ENCODE measurements at regions not wholly inside any gene's neighbourhood (a gene's known extent, or its start where the extent isn't known, plus 50 kb on each side); places are given as distances from the start of the nearest gene placed in this dataset.

GRCh38 chr2:42888321-42889245, 96.2 kb upstream of the HAAO start:
- no peak for DNase-seq

- DNase-seq = no peak
Observed at GRCh38 chr2:42886921-42887320, 94.5 kb upstream of the HAAO start.

GRCh38 chr2:42882756-42883155, 90.4 kb upstream of the HAAO start:
- no peak for DNase-seq

- DNase-seq = no peak
Observed at GRCh38 chr2:42881732-42882131, 89.3 kb upstream of the HAAO start.

GRCh38 chr2:42880738-42881690, 88.6 kb upstream of the HAAO start:
- DNase-seq = no peak

GRCh38 chr2:42879913-42880737, 87.7 kb upstream of the HAAO start:
- DNase-seq = no peak

GRCh38 chr2:42879121-42879705, 86.8 kb upstream of the HAAO start:
- no peak for DNase-seq

GRCh38 chr2:42878581-42878980, 86.2 kb upstream of the HAAO start:
- DNase-seq = no peak

GRCh38 chr2:42877936-42878335, 85.6 kb upstream of the HAAO start:
- DNase-seq = no peak

GRCh38 chr2:42877511-42877910, 85.1 kb upstream of the HAAO start:
- DNase-seq = no peak

- no peak for DNase-seq
Observed at GRCh38 chr2:42876326-42876751, 84.0 kb upstream of the HAAO start.

- DNase-seq = no peak
Observed at GRCh38 chr2:42875880-42876279, 83.5 kb upstream of the HAAO start.

- no peak for DNase-seq
Observed at GRCh38 chr2:42874949-42875801, 82.8 kb upstream of the HAAO start.

- no peak for DNase-seq
Observed at GRCh38 chr2:42872721-42873120, 80.3 kb upstream of the HAAO start.

- no peak for DNase-seq
Observed at GRCh38 chr2:42871372-42871771, 79.0 kb upstream of the HAAO start.

- DNase-seq = no peak
Observed at GRCh38 chr2:42868874-42869273, 76.5 kb upstream of the HAAO start.

- DNase-seq = no peak
Observed at GRCh38 chr2:42868096-42868495, 75.7 kb upstream of the HAAO start.

- no peak for DNase-seq
Observed at GRCh38 chr2:42867093-42868065, 75.0 kb upstream of the HAAO start.

- no peak for DNase-seq
Observed at GRCh38 chr2:42865884-42866881, 73.8 kb upstream of the HAAO start.
